ENCODE measurements at regions not wholly inside any gene's neighbourhood (a gene's known extent, or its start where the extent isn't known, plus 50 kb on each side); places are given as distances from the start of the nearest gene placed in this dataset.

DNA sequence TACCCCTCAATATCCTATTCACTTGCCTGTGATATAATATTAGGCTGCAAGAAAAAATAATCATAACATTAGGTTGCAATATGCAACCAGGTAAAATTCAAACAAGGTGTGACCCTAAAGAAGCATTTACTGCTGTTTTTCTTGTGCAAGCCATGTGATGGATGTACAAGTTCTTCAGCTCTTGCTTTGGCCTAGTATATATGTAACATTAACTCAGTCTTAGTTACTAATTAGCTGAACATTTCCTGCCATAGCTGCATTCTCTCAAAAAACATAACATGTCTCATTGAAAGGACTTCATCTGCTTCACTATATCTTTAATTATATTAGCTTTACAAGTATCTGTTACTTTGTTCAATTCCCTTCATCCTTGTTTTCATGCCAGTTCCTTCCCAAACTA, 406.8 kb upstream of the HTR2A start:
- TF ChIP-seq NFE2L2 (IDR thresholded peaks at IDR 0.05; ENCODE audit: low read depth, low read length) (no peak), CEBPB (IDR thresholded peaks at IDR 0.05; ENCODE audit: low read depth, low read length) (no peak), BHLHE40 (IDR thresholded peaks at IDR 0.05; ENCODE audit: low read depth, low read length) (no peak), FOS (IDR thresholded peaks at IDR 0.05; ENCODE audit: low read depth, low read length) (no peak), CHD1 (IDR thresholded peaks at IDR 0.05; ENCODE audit: low read depth, low read length) (no peak), MAZ (IDR thresholded peaks at IDR 0.05; ENCODE audit: borderline replicate concordance, low read depth, low read length) (no peak), MAFK (IDR thresholded peaks at IDR 0.05; ENCODE audit: low read depth, low read length) (no peak), RFX5 (IDR thresholded peaks at IDR 0.05; ENCODE audit: low read depth, low read length) (no peak)
- TF ChIP-seq, protein P1, sequence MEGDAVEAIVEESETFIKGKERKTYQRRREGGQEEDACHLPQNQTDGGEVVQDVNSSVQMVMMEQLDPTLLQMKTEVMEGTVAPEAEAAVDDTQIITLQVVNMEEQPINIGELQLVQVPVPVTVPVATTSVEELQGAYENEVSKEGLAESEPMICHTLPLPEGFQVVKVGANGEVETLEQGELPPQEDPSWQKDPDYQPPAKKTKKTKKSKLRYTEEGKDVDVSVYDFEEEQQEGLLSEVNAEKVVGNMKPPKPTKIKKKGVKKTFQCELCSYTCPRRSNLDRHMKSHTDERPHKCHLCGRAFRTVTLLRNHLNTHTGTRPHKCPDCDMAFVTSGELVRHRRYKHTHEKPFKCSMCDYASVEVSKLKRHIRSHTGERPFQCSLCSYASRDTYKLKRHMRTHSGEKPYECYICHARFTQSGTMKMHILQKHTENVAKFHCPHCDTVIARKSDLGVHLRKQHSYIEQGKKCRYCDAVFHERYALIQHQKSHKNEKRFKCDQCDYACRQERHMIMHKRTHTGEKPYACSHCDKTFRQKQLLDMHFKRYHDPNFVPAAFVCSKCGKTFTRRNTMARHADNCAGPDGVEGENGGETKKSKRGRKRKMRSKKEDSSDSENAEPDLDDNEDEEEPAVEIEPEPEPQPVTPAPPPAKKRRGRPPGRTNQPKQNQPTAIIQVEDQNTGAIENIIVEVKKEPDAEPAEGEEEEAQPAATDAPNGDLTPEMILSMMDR (conservative IDR thresholded peaks at IDR 0.05; ENCODE audit: low read depth, low read length) = no peak
- TF ChIP-seq, protein P2, sequence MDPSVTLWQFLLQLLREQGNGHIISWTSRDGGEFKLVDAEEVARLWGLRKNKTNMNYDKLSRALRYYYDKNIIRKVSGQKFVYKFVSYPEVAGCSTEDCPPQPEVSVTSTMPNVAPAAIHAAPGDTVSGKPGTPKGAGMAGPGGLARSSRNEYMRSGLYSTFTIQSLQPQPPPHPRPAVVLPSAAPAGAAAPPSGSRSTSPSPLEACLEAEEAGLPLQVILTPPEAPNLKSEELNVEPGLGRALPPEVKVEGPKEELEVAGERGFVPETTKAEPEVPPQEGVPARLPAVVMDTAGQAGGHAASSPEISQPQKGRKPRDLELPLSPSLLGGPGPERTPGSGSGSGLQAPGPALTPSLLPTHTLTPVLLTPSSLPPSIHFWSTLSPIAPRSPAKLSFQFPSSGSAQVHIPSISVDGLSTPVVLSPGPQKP (IDR thresholded peaks at IDR 0.05; ENCODE audit: borderline replicate concordance, low read depth, low read length) = no peak

More for the DNA sequence above, 406.8 kb upstream of the HTR2A start:
- in situ Hi-C loops (cut with MboI; ENCODE audit: low sequenced_read_pairs) = no loop called here
- no peaks in the 10 kb centered on the region; the same call in 1 of the 2 replicates for H3K9me1 ChIP-seq (ENCODE audit: insufficient read depth, low read length)
- H4K20me1 ChIP-seq (ENCODE audit: insufficient read depth, low read length) = no peaks in the 10 kb centered on the region
- no peak overlapping the region for H3K14ac ChIP-seq (replicated peaks; ENCODE audit: low read depth, low read length)
- no peaks in the 10 kb centered on the region for H3K79me1 ChIP-seq (ENCODE audit: low read depth in 1 of 2, low read length in 2 of 2)
- no peaks in the 10 kb centered on the region for H3K27me3 ChIP-seq (ENCODE audit: control insufficient read depth, insufficient read depth, low read length)
- no peaks in the 10 kb centered on the region for H3K36me3 ChIP-seq (ENCODE audit: control insufficient read depth, insufficient read depth, low read length)
- H3K9me3 ChIP-seq (ENCODE audit: control insufficient read depth, insufficient read depth, low read length) = 0 out of 2 replicates have a peak, but pooled peaks cover 1% of the 10 kb centered on the region
- no peak overlapping the region for H3K18ac ChIP-seq (ENCODE audit: low read depth, low read length)
- no peak overlapping the region for H2BK120ac ChIP-seq (ENCODE audit: low read depth, low read length)
- H2AFZ ChIP-seq (replicated peaks; ENCODE audit: low read length, poor library complexity) = no peak overlapping the region
- no peak for DNase-seq
- POLR2A ChIA-PET (ENCODE audit: unreplicated experiment) = no interaction called here
- H4K8ac ChIP-seq (ENCODE audit: low read depth in 2 of 2, low read length in 2 of 2) = no peak overlapping the region
- H4K5ac ChIP-seq (ENCODE audit: low read depth, low read length) = no peak overlapping the region
- no peak for ATAC-seq (ENCODE audit: low read depth)
- no peak overlapping the region for H3K4me2 ChIP-seq (ENCODE audit: low read depth, low read length)
- intact Hi-C loops (cut with micrococcal nuclease) = no loop called here
- CTCF ChIA-PET = interaction anchor here (0.6 to 0.7 kb wide), 2 partner anchors 28 to 409 kb away, joined by 3 read pairs; no protein-coding TSS in a partner anchor
- BruUV-seq (replicated peaks) = no TSS peak
- no peak overlapping the region for H2BK15ac ChIP-seq (ENCODE audit: low read depth, low read length)
- H2BK5ac ChIP-seq (ENCODE audit: low read depth, low read length, poor library complexity, severe bottlenecking) = no peak overlapping the region
- no peak overlapping the region for H3K56ac ChIP-seq (ENCODE audit: extremely low read depth, insufficient read depth, low read length)
- no peak overlapping the region for H2AK5ac ChIP-seq (ENCODE audit: low read depth, low read length)
- H3K9ac ChIP-seq (ENCODE audit: low read depth, low read length) = no peak overlapping the region
- no peak overlapping the region for H3K27ac ChIP-seq (ENCODE audit: insufficient read depth, low read length)
- H2BK20ac ChIP-seq (ENCODE audit: low read depth, low read length) = no peak overlapping the region
- H3K4ac ChIP-seq (ENCODE audit: low read depth, low read length) = no peak overlapping the region
- dilution Hi-C loops (cut with HindIII; ENCODE audit: low sequenced_read_pairs, unreplicated experiment) = no loop called here
- no peak overlapping the region for H3K4me3 ChIP-seq (ENCODE audit: insufficient read depth, low read depth, low read length)
- no peak overlapping the region for H2AK9ac ChIP-seq (replicated peaks; ENCODE audit: low read depth, low read length, poor library complexity)
- no peak overlapping the region for H3K23ac ChIP-seq (ENCODE audit: low read depth, low read length)
- peaks cover 1% of the 10 kb centered on the region; the same call in 1 of the 2 replicates for H3K4me1 ChIP-seq (ENCODE audit: control insufficient read depth, insufficient read depth, low read length)
- no peak overlapping the region for H4K91ac ChIP-seq (ENCODE audit: insufficient read depth, low read depth, low read length)
